ENCODE measurements at regions not wholly inside any gene's neighbourhood (a gene's known extent, or its start where the extent isn't known, plus 50 kb on each side); places are given as distances from the start of the nearest gene placed in this dataset.

- Mint-ChIP-seq H3K27ac (no peak overlapping the region), H3K27me3 (ENCODE audit: low read depth) (no peaks in the 10 kb centered on the region), H3K4me3 (no peak overlapping the region), H3K9me3 (no peaks in the 10 kb centered on the region), H3K36me3 (ENCODE audit: low read depth) (no peaks in the 10 kb centered on the region), H3K4me1 (peaks cover 21% of the 10 kb centered on the region)
- no peak for TF ChIP-seq CTCF (IDR thresholded peaks at IDR 0.05; ENCODE audit: unreplicated experiment in 3 of 3)
Observed at GRCh38 chr16:9497750-9498149, 406.3 kb downstream of the HAPSTR1 start.

- Mint-ChIP-seq H3K4me3 (no peak overlapping the region), H3K4me1 (peaks cover 21% of the 10 kb centered on the region), H3K9me3 (no peaks in the 10 kb centered on the region), H3K36me3 (ENCODE audit: low read depth) (no peaks in the 10 kb centered on the region), H3K27me3 (ENCODE audit: low read depth) (no peaks in the 10 kb centered on the region), H3K27ac (peak overlapping the region in 1 of 3 experiments; percentile 26)
- TF ChIP-seq CTCF (IDR thresholded peaks at IDR 0.05; ENCODE audit: unreplicated experiment in 3 of 3) = no peak
Observed at GRCh38 chr16:9499941-9500593, 408.6 kb downstream of the HAPSTR1 start.

GRCh38 chr16:9500872-9501271, 409.4 kb downstream of the HAPSTR1 start:
- no peak for TF ChIP-seq CTCF (IDR thresholded peaks at IDR 0.05; ENCODE audit: unreplicated experiment in 3 of 3)
- no peaks in the 10 kb centered on the region for H3K9me3 Mint-ChIP-seq
- H3K27ac Mint-ChIP-seq = no peak overlapping the region
- H3K4me1 Mint-ChIP-seq = peaks cover 21% of the 10 kb centered on the region
- H3K27me3 Mint-ChIP-seq (ENCODE audit: low read depth) = no peaks in the 10 kb centered on the region
- no peak overlapping the region for H3K4me3 Mint-ChIP-seq
- no peaks in the 10 kb centered on the region for H3K36me3 Mint-ChIP-seq (ENCODE audit: low read depth)

- TF ChIP-seq CTCF (IDR thresholded peaks at IDR 0.05; ENCODE audit: unreplicated experiment in 3 of 3) = no peak
- Mint-ChIP-seq H3K27ac (no peak overlapping the region), H3K27me3 (ENCODE audit: low read depth) (no peaks in the 10 kb centered on the region), H3K4me3 (no peak overlapping the region), H3K9me3 (peaks cover 1% of the 10 kb centered on the region), H3K4me1 (peaks cover 15% of the 10 kb centered on the region), H3K36me3 (ENCODE audit: low read depth) (no peaks in the 10 kb centered on the region)
Observed at GRCh38 chr16:9503251-9503984, 412.0 kb downstream of the HAPSTR1 start.

GRCh38 chr16:9508328-9508936, 417.0 kb downstream of the HAPSTR1 start:
- Mint-ChIP-seq H3K4me1 (no peaks in the 10 kb centered on the region), H3K27ac (no peak overlapping the region), H3K9me3 (peaks cover 4% of the 10 kb centered on the region), H3K27me3 (ENCODE audit: low read depth) (no peaks in the 10 kb centered on the region), H3K4me3 (no peak overlapping the region), H3K36me3 (ENCODE audit: low read depth) (no peaks in the 10 kb centered on the region)
- TF ChIP-seq CTCF (IDR thresholded peaks at IDR 0.05; ENCODE audit: unreplicated experiment in 3 of 3) = no peak
